K562 (cell line): ENCODE measurements at regions not wholly inside any gene's neighbourhood (a gene's known extent, or its start where the extent isn't known, plus 50 kb on each side); places are given as distances from the start of the nearest gene placed in this dataset.
A peak's percentile ranks its signal among the peaks of the same experiment; 100 is the strongest.
"Not testable (repeated sequence)": the region's sequence is repeated elsewhere in the genome, so short reads cannot be mapped to it uniquely, and the experiment has no call there.

Source experiments
- CREM ChIP-seq: IDR thresholded peaks from 2 replicates; pipeline ENCODE4 v1.6.1; 2014; ENCODE audit warnings: antibody characterized with exemption, low read depth
- CTBP1 ChIP-seq: fragments of 450-650 bp; IDR thresholded peaks from 2 replicates; pipeline ENCODE4 v1.6.1; 2016; ENCODE audit warnings: borderline replicate concordance
- CXXC5 ChIP-seq: fragments of 250-450 bp; sonication (Bioruptor Pico); IDR thresholded peaks from 2 replicates; pipeline ENCODE4 v1.8.0; 2022; ENCODE audit warnings: inconsistent platforms, mild to moderate bottlenecking, moderate library complexity
- E2F6 ChIP-seq, 2 experiments: IDR thresholded peaks; 2 replicates each; pipeline ENCODE4 v1.6.1; 2011; ENCODE audit warnings: borderline replicate concordance in 1 of 2, control low read depth in 1 of 2, low read depth in 1 of 2, low read length in 1 of 2, mild to moderate bottlenecking in 1 of 2, mixed read lengths in 1 of 2, moderate library complexity in 1 of 2; ENCODE audit not compliant: insufficient read depth in 1 of 2, insufficient read length in 1 of 2, poor library complexity in 1 of 2, severe bottlenecking in 1 of 2; ENCODE audit errors: extremely low read depth in 1 of 2
- EP400 ChIP-seq: fragments of 450-650 bp; IDR thresholded peaks from 2 replicates; pipeline ENCODE4 v1.6.1; 2017; ENCODE audit warnings: antibody characterized with exemption, mild to moderate bottlenecking, moderate library complexity
- GMEB1 ChIP-seq: fragments of 250-450 bp; sonication (Bioruptor Pico); IDR thresholded peaks from 2 replicates; pipeline ENCODE4 v1.4.0; 2020; ENCODE audit warnings: mild to moderate bottlenecking
- NFE2 ChIP-seq: IDR thresholded peaks from 2 replicates; pipeline ENCODE4 v1.6.1; 2014; ENCODE audit warnings: antibody characterized with exemption, low read depth
- NRF1 ChIP-seq, 2 experiments: fragments of 450-650 bp; IDR thresholded peaks in 1 of 2; conservative IDR thresholded peaks in 1 of 2; 2 replicates each; pipeline ENCODE4 v1.6.1; 2014; ENCODE audit warnings: mild to moderate bottlenecking in 2 of 2
- POLR2G ChIP-seq: fragments of 200-400 bp; formaldehyde crosslinking; IDR thresholded peaks from 2 replicates; pipeline ENCODE4 v1.6.1; 2017; ENCODE audit warnings: low read depth, mild to moderate bottlenecking, antibody characterized with exemption, low read length, moderate library complexity
- RAD51 ChIP-seq: fragments of 450-650 bp; IDR thresholded peaks from 2 replicates; pipeline ENCODE4 v1.7.1; 2016; ENCODE audit warnings: low read depth, mild to moderate bottlenecking, borderline replicate concordance
- SMAD4 ChIP-seq: fragments of 250-450 bp; sonication (Bioruptor Pico); conservative IDR thresholded peaks from 2 replicates; pipeline ENCODE4 v1.8.0; 2021; ENCODE audit warnings: inconsistent platforms, mild to moderate bottlenecking, moderate library complexity
- TOE1 ChIP-seq, 2 experiments: fragments of 450-650 bp in 1 of 2; sonication (generic) in 1 of 2; formaldehyde crosslinking in 1 of 2; IDR thresholded peaks; 2 replicates each; pipeline versions ENCODE4 v1.7.1 to v1.8.0; 2016 to 2022; ENCODE audit warnings: borderline replicate concordance in 2 of 2, mild to moderate bottlenecking in 2 of 2, antibody characterized with exemption in 1 of 2, inconsistent platforms in 1 of 2, low read depth in 1 of 2, missing genetic modification reagents in 1 of 2, moderate library complexity in 1 of 2
- TF ChIP-seq, protein P1 (sequence below), 2 experiments: fragments of 450-650 bp; conservative IDR thresholded peaks; 2 replicates each; pipeline ENCODE4 v1.6.1; 2017; ENCODE audit warnings: mild to moderate bottlenecking in 2 of 2, moderate library complexity in 2 of 2

DNA sequence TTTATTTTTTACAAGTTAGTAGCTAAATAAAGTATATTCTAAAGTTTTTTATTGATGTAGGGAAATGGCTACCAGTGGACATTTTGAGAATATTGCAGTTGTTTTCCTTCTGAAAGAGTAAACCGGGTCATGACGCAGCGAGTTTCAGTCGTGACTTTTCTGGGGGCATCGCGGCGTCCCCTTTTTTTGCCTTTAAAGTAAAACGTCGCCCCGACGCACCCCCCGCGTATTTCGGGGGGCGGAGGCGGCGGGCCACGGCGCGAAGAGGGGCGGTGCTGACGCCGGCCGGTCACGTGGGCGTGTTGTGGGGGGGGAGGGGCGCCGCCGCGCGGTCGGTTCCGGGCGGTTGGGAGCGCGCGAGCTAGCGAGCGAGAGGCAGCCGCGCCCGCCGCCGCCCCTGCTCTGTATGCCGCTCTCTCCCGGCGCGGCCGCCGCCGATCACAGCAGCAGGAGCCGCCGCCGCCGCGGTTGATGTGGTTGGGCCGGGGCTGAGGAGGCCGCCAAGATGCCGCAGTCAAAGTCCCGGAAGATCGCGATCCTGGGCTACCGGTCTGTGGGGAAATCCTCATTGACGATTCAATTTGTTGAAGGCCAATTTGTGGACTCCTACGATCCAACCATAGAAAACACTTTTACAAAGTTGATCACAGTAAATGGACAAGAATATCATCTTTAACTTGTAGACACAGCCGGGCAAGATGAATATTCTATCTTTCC is 57.5 kb downstream of the SYT15B start (continued):
- peak; percentile 36; the same call in 1 of the 2 replicates for TF ChIP-seq TOE1 (IDR thresholded peaks at IDR 0.05; ENCODE audit: borderline replicate concordance)
- not testable (repeated sequence) for TF ChIP-seq TOE1 (CRISPR knock-in tag; IDR thresholded peaks at IDR 0.05; ENCODE audit: borderline replicate concordance, low read depth)
- TF ChIP-seq GMEB1, result peak; percentile 44; the same call in 1 of the 2 replicates
- TF ChIP-seq NRF1 (conservative IDR thresholded peaks at IDR 0.05 in 1 of 2, IDR thresholded peaks at IDR 0.05 in 1 of 2), result peak; percentile 22 to 29; a peak in 2 of 4 replicates
- TF ChIP-seq EP400, result 0 out of 2 replicates have a peak, but pooled peaks have one; percentile 30
- peak; percentile 79 for TF ChIP-seq CXXC5 (CRISPR knock-in tag)
- peak; percentile 38; the same call in 1 of the 2 replicates for TF ChIP-seq SMAD4
- 0 out of 2 replicates have a peak, but pooled peaks have one; percentile 23 for TF ChIP-seq NFE2
- peak; percentile 25; the same call in 1 of the 2 replicates for TF ChIP-seq POLR2G
- TF ChIP-seq RAD51, result peak; percentile 50; the same call in 1 of the 2 replicates
- peak; percentile 32; the same call in 1 of the 2 replicates for TF ChIP-seq CREM
- TF ChIP-seq, protein P1, sequence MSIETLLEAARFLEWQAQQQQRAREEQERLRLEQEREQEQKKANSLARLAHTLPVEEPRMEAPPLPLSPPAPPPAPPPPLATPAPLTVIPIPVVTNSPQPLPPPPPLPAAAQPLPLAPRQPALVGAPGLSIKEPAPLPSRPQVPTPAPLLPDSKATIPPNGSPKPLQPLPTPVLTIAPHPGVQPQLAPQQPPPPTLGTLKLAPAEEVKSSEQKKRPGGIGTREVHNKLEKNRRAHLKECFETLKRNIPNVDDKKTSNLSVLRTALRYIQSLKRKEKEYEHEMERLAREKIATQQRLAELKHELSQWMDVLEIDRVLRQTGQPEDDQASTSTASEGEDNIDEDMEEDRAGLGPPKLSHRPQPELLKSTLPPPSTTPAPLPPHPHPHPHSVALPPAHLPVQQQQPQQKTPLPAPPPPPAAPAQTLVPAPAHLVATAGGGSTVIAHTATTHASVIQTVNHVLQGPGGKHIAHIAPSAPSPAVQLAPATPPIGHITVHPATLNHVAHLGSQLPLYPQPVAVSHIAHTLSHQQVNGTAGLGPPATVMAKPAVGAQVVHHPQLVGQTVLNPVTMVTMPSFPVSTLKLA (conservative IDR thresholded peaks at IDR 0.05), result peak in 1 of 2 experiments; percentile 57; a peak in 2 of 4 replicates
- TF ChIP-seq E2F6 (IDR thresholded peaks at IDR 0.05; ENCODE audit: borderline replicate concordance in 1 of 2, extremely low read depth in 1 of 2, insufficient read depth in 1 of 2, insufficient read length in 1 of 2, low read depth in 1 of 2, low read length in 1 of 2, poor library complexity in 1 of 2, severe bottlenecking in 1 of 2), result peak in 1 of 2 experiments; percentile 46
- 0 out of 2 replicates have a peak, but pooled peaks have one; percentile 39 for TF ChIP-seq CTBP1
